Iris pigment epithelial cell (primary cell): ENCODE measurements at regions not wholly inside any gene's neighbourhood (a gene's known extent, or its start where the extent isn't known, plus 50 kb on each side); places are given as distances from the start of the nearest gene placed in this dataset.
"Not testable (repeated sequence)": the region's sequence is repeated elsewhere in the genome, so short reads cannot be mapped to it uniquely, and the experiment has no call there.

Experiments
- DNase-seq: peaks from one replicate; pipeline ENCODE4 v3.0.0-alpha.2; 2011; ENCODE audit warnings: low read depth

- DNase-seq = no peak
Observed at GRCh38 chr13:91219201-91219600, 128.3 kb upstream of the MIR17HG start.

- DNase-seq = no peak
Observed at GRCh38 chr13:91220872-91221271, 126.6 kb upstream of the MIR17HG start.

GRCh38 chr13:91228108-91228507 lies 119.4 kb upstream of the MIR17HG start:
- peak; percentile 2 for DNase-seq

GRCh38 chr13:91228940-91229339 lies 118.5 kb upstream of the MIR17HG start:
- DNase-seq = no peak

- no peak for DNase-seq
Observed at GRCh38 chr13:91232716-91233115, 114.8 kb upstream of the MIR17HG start.

GRCh38 chr13:91233291-91233690 lies 114.2 kb upstream of the MIR17HG start:
- no peak for DNase-seq

GRCh38 chr13:91236182-91236581 lies 111.3 kb upstream of the MIR17HG start:
- no peak for DNase-seq

- no peak for DNase-seq
Observed at GRCh38 chr13:91236921-91237320, 110.6 kb upstream of the MIR17HG start.

- DNase-seq = no peak
Observed at GRCh38 chr13:91238036-91238435, 109.5 kb upstream of the MIR17HG start.

GRCh38 chr13:91240341-91240740 lies 107.1 kb upstream of the MIR17HG start:
- DNase-seq = no peak

- DNase-seq = no peak
Observed at GRCh38 chr13:91241221-91241933, 106.1 kb upstream of the MIR17HG start.

- peak; percentile 3 for DNase-seq
Observed at GRCh38 chr13:91242652-91243051, 104.8 kb upstream of the MIR17HG start.

GRCh38 chr13:91245288-91245687 lies 102.2 kb upstream of the MIR17HG start:
- DNase-seq = no peak

- peak; percentile 2 for DNase-seq
Observed at GRCh38 chr13:91247768-91248167, 99.7 kb upstream of the MIR17HG start.

GRCh38 chr13:91248249-91248648 lies 99.2 kb upstream of the MIR17HG start:
- no peak for DNase-seq

GRCh38 chr13:91249370-91249769 lies 98.1 kb upstream of the MIR17HG start:
- DNase-seq = no peak

- DNase-seq = no peak
Observed at GRCh38 chr13:91249861-91250260, 97.6 kb upstream of the MIR17HG start.

GRCh38 chr13:91251573-91251972 lies 95.9 kb upstream of the MIR17HG start:
- not testable (repeated sequence) for DNase-seq

GRCh38 chr13:91264484-91264883 lies 83.0 kb upstream of the MIR17HG start:
- DNase-seq = no peak

GRCh38 chr13:91269237-91269636 lies 78.2 kb upstream of the MIR17HG start:
- no peak for DNase-seq

- peak; percentile 17 for DNase-seq
Observed at GRCh38 chr13:91270031-91270430, 77.5 kb upstream of the MIR17HG start.

GRCh38 chr13:91272235-91272777 lies 75.2 kb upstream of the MIR17HG start:
- no peak for DNase-seq

GRCh38 chr13:91273675-91274074 lies 73.8 kb upstream of the MIR17HG start:
- no peak for DNase-seq
